Activated T-helper 1 cell treated with anti-CD3 and anti-CD28 coated beads, Interleukin-2, amount 50 U/mL, for 16 hours (primary cell): ENCODE measurements at regions not wholly inside any gene's neighbourhood (a gene's known extent, or its start where the extent isn't known, plus 50 kb on each side); places are given as distances from the start of the nearest gene placed in this dataset.

Experiments
- DNase-seq, 2 donors: peaks; one replicate each; pipeline ENCODE4 v3.0.0-alpha.2; 2020; ENCODE audit warnings: low read depth in 1 of 2, low spot score in 1 of 2

GRCh38 chr17:72439893-72440502 is 319.2 kb downstream of the SOX9 start:
- DNase-seq, result no peak

GRCh38 chr17:72440961-72441360 is 320.1 kb downstream of the SOX9 start:
- DNase-seq, result no peak

- DNase-seq, result no peak
These were observed 321.1 kb downstream of the SOX9 start for GRCh38 chr17:72441909-72442308.

- no peak for DNase-seq
These were observed 323.8 kb downstream of the SOX9 start for GRCh38 chr17:72444517-72445054.

GRCh38 chr17:72445055-72445991 is 324.5 kb downstream of the SOX9 start:
- DNase-seq, result no peak

GRCh38 chr17:72446118-72446517 is 325.3 kb downstream of the SOX9 start:
- DNase-seq, result no peak

- no peak for DNase-seq
These were observed 325.9 kb downstream of the SOX9 start for GRCh38 chr17:72446525-72447250.

- no peak for DNase-seq
These were observed 326.4 kb downstream of the SOX9 start for GRCh38 chr17:72447251-72447640.

GRCh38 chr17:72448019-72448418 is 327.2 kb downstream of the SOX9 start:
- DNase-seq, result no peak

- no peak for DNase-seq
These were observed 331.7 kb downstream of the SOX9 start for GRCh38 chr17:72452286-72453173.

- DNase-seq, result no peak
These were observed 333.5 kb downstream of the SOX9 start for GRCh38 chr17:72454342-72454741.

- no peak for DNase-seq
These were observed 334.7 kb downstream of the SOX9 start for GRCh38 chr17:72455562-72455961.

- DNase-seq, result no peak
These were observed 335.3 kb downstream of the SOX9 start for GRCh38 chr17:72456075-72456474.

- no peak for DNase-seq
These were observed 336.9 kb downstream of the SOX9 start for GRCh38 chr17:72457712-72458111.

- DNase-seq, result no peak
These were observed 337.5 kb downstream of the SOX9 start for GRCh38 chr17:72458301-72458700.

- DNase-seq, result no peak
These were observed 339.9 kb downstream of the SOX9 start for GRCh38 chr17:72460711-72461110.

- DNase-seq, result no peak
These were observed 340.9 kb downstream of the SOX9 start for GRCh38 chr17:72461757-72462156.

GRCh38 chr17:72462407-72462806 is 341.6 kb downstream of the SOX9 start:
- no peak for DNase-seq

GRCh38 chr17:72462814-72463213 is 342.0 kb downstream of the SOX9 start:
- DNase-seq, result no peak

GRCh38 chr17:72463287-72464102 is 342.7 kb downstream of the SOX9 start:
- no peak for DNase-seq
